HG03575 (cell line): ENCODE measurements at regions not wholly inside any gene's neighbourhood (a gene's known extent, or its start where the extent isn't known, plus 50 kb on each side); places are given as distances from the start of the nearest gene placed in this dataset.
"Not testable (repeated sequence)": the region's sequence is repeated elsewhere in the genome, so short reads cannot be mapped to it uniquely, and the experiment has no call there.

Experiments used
- ATAC-seq: cut with Tn5 transposase; IDR thresholded peaks from one replicate; pipeline ENCODE4 v1.9.1; 2021; ENCODE audit not compliant: unreplicated experiment, insufficient number of reproducible peaks, low FRiP score; ENCODE audit errors: extremely low read depth

DNA sequence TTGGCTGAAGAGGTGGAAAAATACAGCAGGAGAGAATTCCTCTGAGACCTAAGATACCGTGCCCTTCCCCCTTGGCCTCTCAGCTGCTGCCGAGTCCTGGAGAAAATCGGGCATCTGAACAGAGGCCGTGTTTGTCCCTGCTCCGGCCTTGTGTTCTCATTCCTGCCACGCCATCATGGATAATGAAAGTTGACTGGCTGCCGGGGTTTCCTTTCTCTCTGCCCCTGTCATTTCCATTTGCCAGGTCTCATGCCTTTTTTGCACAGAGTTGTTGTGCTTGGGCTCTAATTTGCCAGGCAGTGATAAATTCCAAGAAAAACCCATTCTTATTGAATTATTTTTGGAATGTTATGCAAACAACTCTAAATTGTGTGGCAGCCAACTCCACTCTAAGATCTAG lies 496.9 kb upstream of the TNP1 start:
- ATAC-seq, result no peak

DNA sequence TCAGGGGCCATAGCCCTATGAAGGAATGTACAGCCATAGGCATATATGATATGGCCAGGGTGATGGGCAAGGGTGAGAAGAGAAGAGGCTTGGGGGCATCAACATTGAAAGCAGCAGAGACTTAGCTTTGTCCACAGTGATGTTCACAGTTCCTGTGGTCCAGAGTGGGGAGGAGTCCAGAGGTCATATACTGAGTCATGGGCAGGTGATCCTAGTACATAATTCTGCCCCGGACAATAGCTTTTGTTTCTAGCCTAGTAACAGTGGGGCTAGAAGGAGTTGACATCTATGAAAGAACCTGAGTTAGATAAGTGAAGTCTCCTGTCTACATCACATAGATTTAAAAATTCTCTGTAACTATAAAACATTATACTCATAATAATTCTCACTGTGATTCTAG lies 496.3 kb upstream of the TNP1 start:
- ATAC-seq, result no peak

DNA sequence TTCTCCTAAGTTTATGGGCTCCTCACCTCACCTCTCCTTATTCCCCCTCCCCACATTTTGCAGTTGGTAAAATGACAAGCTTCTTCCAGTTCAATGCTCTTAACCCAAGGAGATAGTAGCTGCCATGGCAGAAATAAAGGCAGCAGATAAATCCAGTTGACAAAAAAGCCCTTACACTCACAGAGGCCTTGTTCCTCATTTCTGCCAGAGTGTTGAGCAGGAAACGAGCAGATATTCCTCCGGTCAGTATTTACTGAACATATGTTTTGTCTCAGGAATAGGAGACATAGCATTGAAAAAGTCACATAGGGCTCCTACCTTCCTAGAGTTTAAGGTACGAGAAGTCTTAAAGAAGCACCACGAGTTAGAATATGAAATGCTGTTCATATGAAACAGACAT lies 493.7 kb upstream of the TNP1 start:
- ATAC-seq, result no peak

DNA sequence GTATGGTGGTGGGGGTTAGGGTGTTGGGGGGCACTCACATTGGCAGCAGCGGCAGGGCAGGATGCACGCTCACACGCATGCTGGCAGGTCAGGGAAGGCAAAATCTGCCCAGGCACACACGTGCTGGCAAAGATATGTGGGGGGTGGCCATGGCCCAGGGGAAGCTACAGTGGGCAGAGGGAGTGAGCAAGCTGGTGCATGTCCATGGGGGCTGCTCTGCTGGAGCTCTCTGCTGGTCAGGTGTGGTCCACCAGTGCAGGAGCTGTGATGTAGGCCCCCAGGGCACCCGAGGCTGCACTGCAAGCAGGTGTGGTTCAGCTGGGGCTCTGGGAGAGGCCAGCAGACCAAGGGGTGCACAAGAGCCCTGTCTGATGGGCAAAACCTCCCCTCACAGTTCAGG lies 491.5 kb upstream of the TNP1 start:
- no peak for ATAC-seq

DNA sequence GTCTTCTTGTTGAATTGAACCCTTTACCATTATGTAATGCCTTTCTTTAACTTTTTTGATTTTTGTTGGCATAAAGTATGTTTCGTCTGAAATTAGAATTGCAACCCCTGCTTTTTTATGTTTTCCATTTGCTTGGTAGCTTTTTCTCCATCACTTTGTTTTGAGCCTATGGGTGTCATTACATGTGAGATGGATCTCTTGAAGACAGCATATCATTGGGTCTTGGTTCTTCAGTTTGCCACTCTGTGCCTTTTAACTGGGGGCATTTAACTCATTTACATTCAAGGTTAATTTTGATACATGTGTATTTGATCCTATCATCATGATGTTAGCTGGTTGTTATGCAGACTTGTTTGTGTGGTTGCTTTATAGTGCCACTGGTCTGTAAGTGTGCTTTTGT lies 489.4 kb upstream of the TNP1 start:
- no peak for ATAC-seq

DNA sequence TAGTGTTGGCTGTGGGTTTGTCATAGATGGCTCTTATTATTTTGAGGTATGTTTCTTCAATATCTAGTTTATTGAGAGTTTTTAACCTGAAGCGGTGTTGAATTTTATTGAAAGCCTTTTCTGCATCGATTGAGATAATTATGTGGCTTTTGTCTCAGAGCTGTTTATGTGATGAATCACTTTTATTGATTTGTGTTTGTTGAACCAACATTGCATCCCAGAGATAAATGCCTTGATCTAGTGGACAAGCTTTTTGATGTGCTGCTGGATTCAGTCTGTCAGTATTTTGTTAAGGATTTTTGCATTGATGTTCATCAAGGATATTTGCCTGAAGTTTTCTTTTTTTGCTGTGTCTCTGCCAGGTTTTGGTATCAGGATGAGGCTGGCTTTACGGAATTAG lies 487.8 kb upstream of the TNP1 start:
- not testable (repeated sequence) for ATAC-seq

DNA sequence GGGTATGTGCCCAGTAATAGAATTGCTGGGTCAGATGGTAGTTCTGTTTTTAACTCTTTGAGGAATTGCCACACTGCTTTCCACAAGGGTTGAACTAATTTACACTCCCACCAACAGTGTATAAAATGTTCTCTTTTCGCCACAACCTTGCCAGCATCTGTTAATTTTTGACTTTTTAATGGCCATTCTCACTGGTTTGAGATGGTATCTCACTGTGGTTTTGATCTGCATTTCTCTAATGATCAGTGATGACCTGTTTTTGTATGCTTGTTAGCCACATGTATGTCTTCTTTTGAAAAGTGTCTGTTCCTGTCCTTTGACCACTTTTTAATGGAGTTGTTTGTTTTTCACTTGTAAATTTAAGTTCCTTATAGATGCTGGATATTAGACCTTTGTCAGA lies 486.2 kb upstream of the TNP1 start:
- not testable (repeated sequence) for ATAC-seq

DNA sequence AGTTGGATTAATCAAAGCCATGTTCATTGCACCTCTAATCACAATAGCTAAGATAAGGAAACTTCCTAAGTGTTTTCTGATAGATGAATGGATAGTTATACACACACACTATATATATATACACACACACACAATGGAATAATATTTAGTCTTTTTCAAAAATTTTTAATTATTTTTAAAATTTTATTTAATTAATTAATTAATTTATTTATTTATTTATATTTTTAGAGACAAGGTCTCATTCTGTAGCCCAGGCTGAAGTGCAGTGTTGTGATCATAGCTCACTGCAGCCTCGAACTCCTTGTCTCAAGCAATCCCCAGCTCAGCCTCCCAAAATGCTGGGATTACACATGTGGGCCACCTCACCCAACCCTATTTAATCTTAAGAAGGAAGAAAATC lies 481.0 kb upstream of the TNP1 start:
- no peak for ATAC-seq

DNA sequence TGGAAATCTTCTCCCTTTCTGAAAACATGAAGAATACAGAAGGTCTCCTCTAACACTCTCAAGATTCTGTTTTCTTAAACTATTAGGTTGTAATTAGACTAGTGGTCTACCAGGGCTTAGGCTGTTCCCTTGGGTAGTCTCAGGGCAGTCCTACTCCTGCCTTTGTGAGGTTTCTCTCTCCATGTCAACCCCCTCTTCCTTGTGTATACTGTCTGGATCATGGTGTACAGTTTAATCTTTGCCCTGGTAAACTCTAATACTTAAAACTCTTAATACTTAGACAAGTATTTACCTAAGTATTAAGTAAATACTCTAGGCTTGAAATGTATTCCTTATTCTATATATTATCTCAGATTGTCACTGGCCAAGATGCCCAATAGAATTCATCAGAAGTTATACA lies 480.3 kb upstream of the TNP1 start:
- no peak for ATAC-seq

DNA sequence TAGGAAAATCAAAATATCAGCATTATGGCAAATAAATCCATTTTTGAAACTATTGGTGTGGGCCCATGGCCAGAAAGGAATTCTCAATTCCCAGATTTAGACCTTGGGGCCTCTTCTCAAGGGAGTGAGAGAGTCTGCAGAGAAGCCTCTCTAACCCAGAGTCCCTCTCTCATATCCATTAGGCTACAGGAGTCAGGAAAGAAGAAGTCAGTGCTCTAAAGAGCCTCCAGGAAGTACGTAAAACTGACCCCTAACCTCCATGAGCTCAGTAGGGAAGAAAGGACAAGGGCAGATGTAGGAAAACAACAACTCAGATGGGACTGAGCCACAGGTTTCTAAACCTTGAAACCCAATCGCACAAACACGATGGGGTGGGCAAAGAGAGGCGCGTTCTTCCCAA lies 479.9 kb upstream of the TNP1 start:
- no peak for ATAC-seq

DNA sequence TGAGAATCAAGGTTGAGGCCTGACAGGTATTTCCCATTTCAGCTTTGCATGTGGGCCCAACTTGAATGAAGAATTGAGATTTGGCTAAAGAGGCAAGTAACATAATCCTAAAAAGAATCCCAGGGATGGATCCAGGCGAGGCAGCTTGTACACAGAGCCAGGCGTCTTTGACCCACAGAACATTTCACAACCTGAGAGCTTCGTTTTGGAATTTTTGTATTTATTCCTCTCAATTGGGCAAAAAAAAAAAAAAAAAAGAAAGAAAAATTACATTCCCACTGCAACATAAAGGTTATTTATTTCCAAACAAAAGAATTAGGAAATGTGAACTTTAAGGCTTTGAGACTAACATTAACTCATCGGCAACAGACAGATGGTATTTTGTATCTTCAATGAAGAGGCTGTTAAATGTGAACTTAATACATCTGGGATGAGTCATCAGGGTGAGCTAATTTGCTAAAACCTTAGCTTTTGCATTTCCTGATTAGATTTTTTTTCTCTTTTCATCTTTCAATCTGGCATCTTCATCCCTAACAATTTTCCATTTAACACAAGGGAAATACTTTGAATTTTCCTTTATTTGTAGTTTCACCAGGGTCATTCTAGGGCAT lies 478.5 kb upstream of the TNP1 start:
- ATAC-seq, result no peak

DNA sequence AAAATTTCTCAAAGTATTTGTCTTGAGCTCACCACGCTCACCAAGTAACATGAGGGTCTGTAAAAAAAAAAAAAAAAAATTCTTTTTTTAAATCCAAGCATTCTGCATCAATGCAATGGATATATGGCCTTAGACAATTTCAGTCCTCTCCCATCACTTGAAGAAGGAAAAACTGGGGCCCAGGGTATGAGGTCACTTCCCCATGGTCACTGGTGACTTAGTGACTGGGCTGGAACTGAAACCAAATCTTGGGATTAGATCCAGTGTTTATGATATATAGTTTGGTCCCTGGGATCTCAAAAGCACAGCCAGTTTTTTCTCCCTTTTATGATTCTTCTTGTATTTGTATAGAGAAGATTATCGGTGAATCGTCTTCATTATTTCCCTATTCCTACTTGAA lies 477.9 kb upstream of the TNP1 start:
- no peak for ATAC-seq

DNA sequence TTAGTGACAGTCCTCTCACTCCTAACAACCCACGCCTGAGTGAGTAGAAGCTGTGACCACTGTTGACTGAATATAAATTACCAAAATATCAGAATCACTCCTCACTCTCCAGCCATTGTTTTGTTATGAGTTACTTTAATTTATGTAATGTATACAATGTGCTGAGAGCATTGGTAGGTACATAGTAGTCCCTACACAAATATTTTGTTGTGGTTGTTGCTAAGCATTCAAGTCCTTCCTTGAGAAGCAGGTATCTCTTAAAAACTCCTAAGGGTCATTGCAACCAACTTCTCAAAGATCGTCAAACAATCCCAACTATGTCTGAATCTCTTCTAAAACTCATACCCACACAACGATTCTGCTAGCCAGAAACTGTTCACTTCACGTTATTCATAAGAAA lies 476.8 kb upstream of the TNP1 start:
- ATAC-seq, result no peak

DNA sequence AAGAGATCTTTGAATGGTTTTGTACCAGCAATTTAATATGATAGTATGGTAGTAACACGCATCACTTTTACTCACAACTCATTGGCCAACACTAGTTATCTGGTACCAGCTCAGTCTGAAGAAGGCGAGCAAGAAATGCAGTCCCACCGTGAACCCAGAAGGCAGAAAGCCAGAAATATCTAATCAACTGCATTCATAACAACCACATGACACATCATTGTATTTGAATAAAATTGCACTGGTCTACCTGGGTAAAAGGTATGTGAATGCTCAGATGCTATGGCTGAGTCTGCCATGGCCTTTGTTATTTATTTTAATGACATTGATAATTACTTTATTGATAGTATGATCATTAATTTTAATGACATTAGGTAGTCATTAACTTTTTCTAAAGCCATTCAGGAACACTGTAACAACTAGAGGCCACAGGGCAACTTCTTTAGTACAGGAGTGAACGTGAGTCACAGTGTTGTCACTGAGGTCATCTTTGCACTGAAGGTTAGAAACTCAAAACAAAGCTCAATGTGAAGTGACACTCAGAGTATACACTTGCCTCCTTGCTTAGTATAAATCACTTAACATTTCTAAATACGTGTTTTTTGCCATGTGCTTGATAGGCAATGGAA lies 475.6 kb upstream of the TNP1 start:
- ATAC-seq, result no peak

DNA sequence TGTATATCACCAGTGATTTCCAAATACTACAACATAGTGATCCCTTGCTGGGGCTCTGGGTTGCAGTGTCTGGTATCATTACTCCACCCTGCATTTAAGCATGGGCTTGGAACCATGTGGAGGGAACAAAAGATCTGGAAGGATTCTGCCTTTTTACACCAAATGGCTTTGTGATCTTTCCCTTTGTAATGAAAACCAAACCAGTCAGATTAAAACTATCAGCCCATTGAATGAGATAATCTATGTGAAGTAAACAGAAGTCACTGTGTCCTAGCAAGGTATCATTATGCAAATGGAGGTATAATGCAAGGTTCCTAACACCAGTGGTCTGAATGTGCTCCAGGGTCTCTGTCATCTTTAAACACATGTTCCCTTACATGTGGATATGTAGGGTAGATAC lies 474.7 kb upstream of the TNP1 start:
- ATAC-seq, result no peak

DNA sequence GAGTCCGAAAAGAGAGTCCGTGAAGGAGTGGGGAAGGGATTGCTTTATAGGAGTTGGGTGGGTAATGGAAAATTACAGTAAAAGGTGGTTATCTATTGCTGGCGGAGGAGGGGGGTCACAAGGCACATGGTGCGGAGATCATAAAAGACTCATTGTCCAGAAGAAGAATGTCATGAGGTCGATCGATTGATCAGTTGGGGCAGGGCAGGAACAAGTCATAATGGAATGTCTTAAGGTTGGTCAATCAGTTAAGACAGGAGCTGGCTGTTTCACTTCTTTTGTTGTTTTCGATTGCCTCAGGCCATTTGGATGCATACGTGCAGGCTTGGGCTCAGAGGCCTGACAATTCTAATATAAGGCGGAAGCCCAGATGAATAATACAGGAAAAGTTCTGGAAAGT lies 473.0 kb upstream of the TNP1 start:
- ATAC-seq, result no peak

DNA sequence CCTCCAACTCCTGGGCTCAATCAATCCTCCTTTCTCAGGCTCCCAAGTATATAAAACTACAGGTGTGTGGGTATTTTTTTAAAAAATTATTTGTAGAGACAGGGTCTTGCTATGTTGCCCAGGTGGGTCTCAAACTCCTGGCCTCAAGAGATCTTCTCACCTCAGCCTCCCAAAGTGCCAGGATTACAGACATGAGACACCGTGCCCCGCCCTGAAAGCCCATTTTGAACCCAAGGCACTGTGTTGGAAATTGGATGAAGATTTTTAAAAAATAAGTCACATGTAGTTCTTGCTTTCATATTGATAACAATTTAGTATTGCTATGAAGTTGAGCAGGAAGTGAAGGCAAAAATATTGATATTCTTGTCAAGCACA lies 472.5 kb upstream of the TNP1 start:
- no peak for ATAC-seq

DNA sequence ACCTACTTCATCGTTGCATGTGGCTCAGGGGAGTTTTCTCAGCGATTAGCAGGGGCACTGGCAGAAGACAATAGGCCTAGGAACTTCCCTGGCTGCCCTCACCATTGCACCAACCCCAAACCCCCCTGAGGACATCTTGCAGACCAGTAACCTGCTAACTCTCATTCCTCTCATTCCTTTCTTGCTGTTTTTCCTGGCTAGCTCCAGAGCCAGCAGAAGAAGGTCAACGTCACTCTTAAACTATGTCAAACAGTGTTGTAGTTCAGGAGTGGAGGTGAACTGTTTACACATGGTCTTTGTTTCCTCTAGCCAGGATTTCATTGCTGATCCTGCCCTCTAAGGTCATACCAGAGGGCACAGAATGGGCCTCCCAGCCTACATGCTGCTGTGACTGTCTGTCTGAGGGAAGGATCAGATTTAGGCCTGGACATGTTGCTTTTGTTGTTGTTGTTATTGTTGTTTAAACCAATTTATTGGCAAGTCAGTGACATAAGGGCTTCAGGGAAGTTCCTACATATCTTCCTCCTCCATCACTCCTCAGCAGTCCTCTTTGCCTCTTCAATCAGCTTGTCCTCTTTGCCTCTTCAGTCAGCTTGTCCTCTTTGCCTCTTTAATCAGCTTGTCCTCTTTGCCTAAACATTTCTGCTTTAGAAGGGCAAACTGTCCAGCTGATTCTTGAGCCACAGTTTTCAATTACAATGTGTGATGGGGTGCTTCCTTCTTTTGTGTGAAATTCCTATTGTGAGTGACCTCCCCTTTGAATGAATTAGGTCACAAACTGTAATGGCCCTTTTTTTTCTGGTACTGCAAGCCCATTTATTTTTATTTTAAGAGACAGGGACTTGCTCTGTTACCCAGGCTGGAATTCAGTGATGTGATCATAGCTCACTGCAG lies 471.9 kb upstream of the TNP1 start:
- ATAC-seq, result no peak

DNA sequence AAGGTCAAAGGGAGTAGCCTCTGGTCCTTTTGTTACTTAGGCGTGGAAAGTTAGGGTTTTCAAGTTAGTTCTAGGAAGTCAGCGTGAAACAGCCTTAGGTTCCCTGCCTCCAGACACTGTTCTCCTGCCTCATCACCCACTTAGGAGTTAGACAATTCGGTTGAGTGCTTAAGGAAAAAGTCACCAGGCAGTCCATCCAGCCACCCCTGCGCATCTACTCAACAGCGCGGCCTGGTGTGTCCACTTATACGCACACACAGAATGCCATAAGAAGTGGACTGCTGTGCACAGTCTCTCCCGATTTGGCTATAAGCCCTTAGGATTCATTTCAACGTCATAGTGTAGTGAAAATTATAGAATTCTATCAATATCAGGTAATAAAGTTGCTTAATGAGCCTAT lies 470.8 kb upstream of the TNP1 start:
- no peak for ATAC-seq

DNA sequence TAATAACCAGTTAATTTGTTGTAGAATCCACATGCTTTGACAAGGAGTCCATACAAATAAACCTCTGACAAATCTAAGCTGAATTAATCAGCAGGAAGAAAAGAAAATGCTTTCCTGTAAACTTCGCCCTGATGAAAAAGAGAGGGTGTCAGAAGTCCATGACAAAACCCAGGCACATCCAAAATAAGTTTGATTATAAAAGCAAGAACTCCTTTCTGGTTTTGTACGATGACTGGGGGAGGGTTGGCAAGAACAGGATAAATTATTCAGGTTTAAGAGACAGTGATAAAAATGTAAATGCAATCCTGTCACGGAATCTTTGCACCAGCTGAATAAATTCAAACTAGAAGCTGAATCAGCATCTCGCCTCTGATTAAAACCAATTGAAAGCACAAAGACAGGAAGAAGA lies 469.2 kb upstream of the TNP1 start:
- no peak for ATAC-seq
